GM18520 (cell line): ENCODE measurements at regions not wholly inside any gene's neighbourhood (a gene's known extent, or its start where the extent isn't known, plus 50 kb on each side); places are given as distances from the start of the nearest gene placed in this dataset.
"Not testable (repeated sequence)": the region's sequence is repeated elsewhere in the genome, so short reads cannot be mapped to it uniquely, and the experiment has no call there.

Experiments used
- ATAC-seq: cut with Tn5 transposase; IDR thresholded peaks from one replicate; pipeline ENCODE4 v1.9.1; 2021; ENCODE audit not compliant: unreplicated experiment

GRCh38 chr17:70510288-70510687, 341.0 kb downstream of the KCNJ2 start:
- no peak for ATAC-seq

GRCh38 chr17:70517816-70518215, 348.5 kb downstream of the KCNJ2 start:
- no peak for ATAC-seq

- ATAC-seq: no peak
Observed at GRCh38 chr17:70519300-70519699, 350.0 kb downstream of the KCNJ2 start.

- no peak for ATAC-seq
Observed at GRCh38 chr17:70520447-70520846, 351.1 kb downstream of the KCNJ2 start.

GRCh38 chr17:70520956-70521355, 351.6 kb downstream of the KCNJ2 start:
- ATAC-seq: no peak

GRCh38 chr17:70521821-70522256, 352.5 kb downstream of the KCNJ2 start:
- no peak for ATAC-seq

- no peak for ATAC-seq
Observed at GRCh38 chr17:70523426-70523825, 354.1 kb downstream of the KCNJ2 start.

- ATAC-seq: not testable (repeated sequence)
Observed at GRCh38 chr17:70525035-70525434, 355.7 kb downstream of the KCNJ2 start.

GRCh38 chr17:70525961-70526360, 356.6 kb downstream of the KCNJ2 start:
- ATAC-seq: no peak

GRCh38 chr17:70527364-70527888, 358.1 kb downstream of the KCNJ2 start:
- ATAC-seq: no peak

- ATAC-seq: no peak
Observed at GRCh38 chr17:70533427-70533826, 364.1 kb downstream of the KCNJ2 start.

GRCh38 chr17:70535986-70536385, 366.7 kb downstream of the KCNJ2 start:
- ATAC-seq: no peak

GRCh38 chr17:70539132-70539924, 370.0 kb downstream of the KCNJ2 start:
- ATAC-seq: no peak

GRCh38 chr17:70542876-70543275, 373.5 kb downstream of the KCNJ2 start:
- ATAC-seq: no peak

- no peak for ATAC-seq
Observed at GRCh38 chr17:70544317-70544716, 375.0 kb downstream of the KCNJ2 start.

GRCh38 chr17:70552230-70552981, 383.1 kb downstream of the KCNJ2 start:
- ATAC-seq: no peak

GRCh38 chr17:70552982-70553334, 383.6 kb downstream of the KCNJ2 start:
- ATAC-seq: no peak

- ATAC-seq: no peak
Observed at GRCh38 chr17:70555723-70556122, 386.4 kb downstream of the KCNJ2 start.

GRCh38 chr17:70558821-70559220, 389.5 kb downstream of the KCNJ2 start:
- ATAC-seq: no peak

GRCh38 chr17:70560471-70560870, 391.1 kb downstream of the KCNJ2 start:
- ATAC-seq: no peak

GRCh38 chr17:70562137-70562536, 392.8 kb downstream of the KCNJ2 start:
- ATAC-seq: no peak

- no peak for ATAC-seq
Observed at GRCh38 chr17:70563281-70563820, 394.0 kb downstream of the KCNJ2 start.
